ENCODE measurements at regions not wholly inside any gene's neighbourhood (a gene's known extent, or its start where the extent isn't known, plus 50 kb on each side); places are given as distances from the start of the nearest gene placed in this dataset.

- no peak overlapping the region for H3K4me3 ChIP-seq
These were observed 396.9 kb downstream of the CDH9 start for GRCh38 chr5:26641492-26641891.

GRCh38 chr5:26625099-26625498 lies 413.3 kb downstream of the CDH9 start:
- no peaks in the 10 kb centered on the region for H3K36me3 ChIP-seq (replicated peaks; ENCODE audit: insufficient read depth, low read depth)
- no peaks in the 10 kb centered on the region for H4K20me1 ChIP-seq (ENCODE audit: insufficient read depth, poor library complexity, severe bottlenecking)
- DNase-seq (ENCODE audit: low spot score) = no peak
- no peaks in the 10 kb centered on the region for H3K27me3 ChIP-seq
- no peak overlapping the region for H3K4me3 ChIP-seq
- no peak overlapping the region for H3K27ac ChIP-seq
- no peak overlapping the region for H3K4me2 ChIP-seq
- no peak for TF ChIP-seq EZH2 (IDR thresholded peaks at IDR 0.05; ENCODE audit: borderline replicate concordance)
- no peak for TF ChIP-seq CTCF (IDR thresholded peaks at IDR 0.05; ENCODE audit: poor library complexity)
- no peak for TF ChIP-seq EZH2phosphoT487 (IDR thresholded peaks at IDR 0.05; ENCODE audit: low read depth, severe bottlenecking, unreplicated experiment)
- H3K9me3 ChIP-seq (ENCODE audit: low read depth) = no peaks in the 10 kb centered on the region
- H3K4me1 ChIP-seq (ENCODE audit: insufficient read depth) = no peaks in the 10 kb centered on the region
- WGBS (ENCODE audit: low lambda C conversion rate, missing lambda C conversion rate) = 79% methylated on average over 5 of the region's 5 CpGs
- H3K9me2 ChIP-seq (replicated peaks; ENCODE audit: insufficient read depth) = no peaks in the 10 kb centered on the region
- H3K79me2 ChIP-seq = no peaks in the 10 kb centered on the region
- H2AFZ ChIP-seq = no peak overlapping the region

More at GRCh38 chr5:26641492-26641891, 396.9 kb downstream of the CDH9 start:
- Histone ChIP-seq H4K20me1 (ENCODE audit: insufficient read depth, poor library complexity, severe bottlenecking) (no peaks in the 10 kb centered on the region), H3K4me1 (ENCODE audit: insufficient read depth) (no peaks in the 10 kb centered on the region), H3K4me2 (no peak overlapping the region), H3K27ac (no peak overlapping the region), H3K79me2 (no peaks in the 10 kb centered on the region), H3K27me3 (no peaks in the 10 kb centered on the region), H2AFZ (no peak overlapping the region), H3K36me3 (replicated peaks; ENCODE audit: insufficient read depth, low read depth) (no peaks in the 10 kb centered on the region), H3K9me3 (ENCODE audit: low read depth) (no peaks in the 10 kb centered on the region), H3K9me2 (replicated peaks; ENCODE audit: insufficient read depth) (no peaks in the 10 kb centered on the region)
- TF ChIP-seq EZH2phosphoT487 (IDR thresholded peaks at IDR 0.05; ENCODE audit: low read depth, severe bottlenecking, unreplicated experiment) (no peak), CTCF (IDR thresholded peaks at IDR 0.05; ENCODE audit: poor library complexity) (no peak), EZH2 (IDR thresholded peaks at IDR 0.05; ENCODE audit: borderline replicate concordance) (no peak)
- 84% methylated on average over 2 of the region's 2 CpGs for WGBS (ENCODE audit: low lambda C conversion rate, missing lambda C conversion rate)
- DNase-seq (ENCODE audit: low spot score) = no peak

- Histone ChIP-seq H3K4me1 (ENCODE audit: insufficient read depth) (no peaks in the 10 kb centered on the region), H3K36me3 (replicated peaks; ENCODE audit: insufficient read depth, low read depth) (no peaks in the 10 kb centered on the region), H3K27ac (no peak overlapping the region), H3K4me2 (no peak overlapping the region), H3K9me2 (replicated peaks; ENCODE audit: insufficient read depth) (no peaks in the 10 kb centered on the region), H3K9me3 (ENCODE audit: low read depth) (no peaks in the 10 kb centered on the region), H3K4me3 (no peak overlapping the region), H3K79me2 (no peaks in the 10 kb centered on the region), H4K20me1 (ENCODE audit: insufficient read depth, poor library complexity, severe bottlenecking) (no peaks in the 10 kb centered on the region), H2AFZ (no peak overlapping the region), H3K27me3 (no peaks in the 10 kb centered on the region)
- DNase-seq (ENCODE audit: low spot score) = no peak
- TF ChIP-seq CTCF (IDR thresholded peaks at IDR 0.05; ENCODE audit: poor library complexity) (no peak), EZH2phosphoT487 (IDR thresholded peaks at IDR 0.05; ENCODE audit: low read depth, severe bottlenecking, unreplicated experiment) (no peak), EZH2 (IDR thresholded peaks at IDR 0.05; ENCODE audit: borderline replicate concordance) (no peak)
- 67% methylated on average over 3 of the region's 3 CpGs for WGBS (ENCODE audit: low lambda C conversion rate, missing lambda C conversion rate)
These were observed 415.4 kb downstream of the CDH9 start for GRCh38 chr5:26622947-26623346.

GRCh38 chr5:26610577-26610976 lies 427.8 kb downstream of the CDH9 start:
- no peak for TF ChIP-seq EZH2phosphoT487 (IDR thresholded peaks at IDR 0.05; ENCODE audit: low read depth, severe bottlenecking, unreplicated experiment)
- H3K9me3 ChIP-seq (ENCODE audit: low read depth) = no peaks in the 10 kb centered on the region
- 80% methylated on average over 1 of the region's 1 CpG for WGBS (ENCODE audit: low lambda C conversion rate, missing lambda C conversion rate)

More at GRCh38 chr5:26610577-26610976, 427.8 kb downstream of the CDH9 start:
- no peak for DNase-seq (ENCODE audit: low spot score)
- Histone ChIP-seq H3K4me1 (ENCODE audit: insufficient read depth) (no peaks in the 10 kb centered on the region), H4K20me1 (ENCODE audit: insufficient read depth, poor library complexity, severe bottlenecking) (no peaks in the 10 kb centered on the region), H3K9me2 (replicated peaks; ENCODE audit: insufficient read depth) (no peaks in the 10 kb centered on the region), H3K4me3 (no peak overlapping the region), H3K27ac (no peak overlapping the region), H3K27me3 (no peaks in the 10 kb centered on the region), H3K79me2 (no peaks in the 10 kb centered on the region), H2AFZ (no peak overlapping the region), H3K4me2 (no peak overlapping the region), H3K36me3 (replicated peaks; ENCODE audit: insufficient read depth, low read depth) (no peaks in the 10 kb centered on the region)

Measured in hepatocyte (in vitro differentiated cells).